ENCODE measurements at regions not wholly inside any gene's neighbourhood (a gene's known extent, or its start where the extent isn't known, plus 50 kb on each side); places are given as distances from the start of the nearest gene placed in this dataset.
"Not testable (repeated sequence)": the region's sequence is repeated elsewhere in the genome, so short reads cannot be mapped to it uniquely, and the experiment has no call there.

GRCh38 chr4:187493661-187494060, 501.9 kb upstream of the ZFP42 start:
- no peak overlapping the region for H3K9ac ChIP-seq (ENCODE audit: low read length)
- no peaks in the 10 kb centered on the region for H3K9me3 ChIP-seq (ENCODE audit: control insufficient read depth, low read length)
- no peaks in the 10 kb centered on the region for H3K27me3 ChIP-seq (ENCODE audit: control insufficient read depth, insufficient read depth, low read length)
- no peaks in the 10 kb centered on the region for H3K4me1 ChIP-seq (ENCODE audit: control insufficient read depth, insufficient read depth, low read length)
- H3K4me3 ChIP-seq (ENCODE audit: low read length) = no peak overlapping the region
- no peaks in the 10 kb centered on the region for H3K36me3 ChIP-seq (ENCODE audit: control insufficient read depth, insufficient read depth, low read length)

GRCh38 chr4:187499956-187500355, 495.6 kb upstream of the ZFP42 start:
- Histone ChIP-seq H3K27me3 (ENCODE audit: control insufficient read depth, insufficient read depth, low read length) (no peaks in the 10 kb centered on the region), H3K36me3 (ENCODE audit: control insufficient read depth, insufficient read depth, low read length) (no peaks in the 10 kb centered on the region), H3K9me3 (ENCODE audit: control insufficient read depth, low read length) (no peaks in the 10 kb centered on the region), H3K4me3 (ENCODE audit: low read length) (no peak overlapping the region), H3K4me1 (ENCODE audit: control insufficient read depth, insufficient read depth, low read length) (no peaks in the 10 kb centered on the region), H3K9ac (ENCODE audit: low read length) (no peak overlapping the region)

- no peak overlapping the region for H3K4me3 ChIP-seq (ENCODE audit: low read length)
- H3K9ac ChIP-seq (ENCODE audit: low read length) = no peak overlapping the region
- H3K9me3 ChIP-seq (ENCODE audit: control insufficient read depth, low read length) = no peaks in the 10 kb centered on the region
- H3K27me3 ChIP-seq (ENCODE audit: control insufficient read depth, insufficient read depth, low read length) = no peaks in the 10 kb centered on the region
- no peaks in the 10 kb centered on the region for H3K4me1 ChIP-seq (ENCODE audit: control insufficient read depth, insufficient read depth, low read length)
- no peaks in the 10 kb centered on the region for H3K36me3 ChIP-seq (ENCODE audit: control insufficient read depth, insufficient read depth, low read length)
Observed at GRCh38 chr4:187500796-187501195, 494.8 kb upstream of the ZFP42 start.

GRCh38 chr4:187501731-187502130, 493.8 kb upstream of the ZFP42 start:
- Histone ChIP-seq H3K9ac (ENCODE audit: low read length) (no peak overlapping the region), H3K36me3 (ENCODE audit: control insufficient read depth, insufficient read depth, low read length) (no peaks in the 10 kb centered on the region), H3K27me3 (ENCODE audit: control insufficient read depth, insufficient read depth, low read length) (no peaks in the 10 kb centered on the region), H3K9me3 (ENCODE audit: control insufficient read depth, low read length) (no peaks in the 10 kb centered on the region), H3K4me1 (ENCODE audit: control insufficient read depth, insufficient read depth, low read length) (no peaks in the 10 kb centered on the region), H3K4me3 (ENCODE audit: low read length) (no peak overlapping the region)

GRCh38 chr4:187504974-187505797, 490.4 kb upstream of the ZFP42 start:
- no peak overlapping the region for H3K9ac ChIP-seq (ENCODE audit: low read length)
- no peaks in the 10 kb centered on the region for H3K36me3 ChIP-seq (ENCODE audit: control insufficient read depth, insufficient read depth, low read length)
- H3K4me3 ChIP-seq (ENCODE audit: low read length) = no peak overlapping the region

GRCh38 chr4:187505798-187506141, 489.8 kb upstream of the ZFP42 start:
- not testable (repeated sequence) for H3K9ac ChIP-seq (ENCODE audit: low read length); H3K36me3 ChIP-seq (ENCODE audit: control insufficient read depth, insufficient read depth, low read length); H3K4me1 ChIP-seq (ENCODE audit: control insufficient read depth, insufficient read depth, low read length); H3K9me3 ChIP-seq (ENCODE audit: control insufficient read depth, low read length); H3K4me3 ChIP-seq (ENCODE audit: low read length); H3K27me3 ChIP-seq (ENCODE audit: control insufficient read depth, insufficient read depth, low read length)

More at GRCh38 chr4:187504974-187505797, 490.4 kb upstream of the ZFP42 start:
- no peaks in the 10 kb centered on the region for H3K27me3 ChIP-seq (ENCODE audit: control insufficient read depth, insufficient read depth, low read length)
- H3K4me1 ChIP-seq (ENCODE audit: control insufficient read depth, insufficient read depth, low read length) = no peaks in the 10 kb centered on the region
- H3K9me3 ChIP-seq (ENCODE audit: control insufficient read depth, low read length) = no peaks in the 10 kb centered on the region

- no peak overlapping the region for H3K4me3 ChIP-seq (ENCODE audit: low read length)
- no peaks in the 10 kb centered on the region for H3K36me3 ChIP-seq (ENCODE audit: control insufficient read depth, insufficient read depth, low read length)
- H3K9me3 ChIP-seq (ENCODE audit: control insufficient read depth, low read length) = no peaks in the 10 kb centered on the region
- no peaks in the 10 kb centered on the region for H3K27me3 ChIP-seq (ENCODE audit: control insufficient read depth, insufficient read depth, low read length)
- H3K9ac ChIP-seq (ENCODE audit: low read length) = no peak overlapping the region
- H3K4me1 ChIP-seq (ENCODE audit: control insufficient read depth, insufficient read depth, low read length) = no peaks in the 10 kb centered on the region
Observed at GRCh38 chr4:187516224-187516623, 479.3 kb upstream of the ZFP42 start.

GRCh38 chr4:187541666-187542065, 453.9 kb upstream of the ZFP42 start:
- Histone ChIP-seq H3K36me3 (ENCODE audit: control insufficient read depth, insufficient read depth, low read length) (no peaks in the 10 kb centered on the region), H3K27me3 (ENCODE audit: control insufficient read depth, insufficient read depth, low read length) (no peaks in the 10 kb centered on the region), H3K4me3 (ENCODE audit: low read length) (no peak overlapping the region), H3K4me1 (ENCODE audit: control insufficient read depth, insufficient read depth, low read length) (no peaks in the 10 kb centered on the region), H3K9ac (ENCODE audit: low read length) (no peak overlapping the region), H3K9me3 (ENCODE audit: control insufficient read depth, low read length) (no peaks in the 10 kb centered on the region)

GRCh38 chr4:187544461-187545053, 451.0 kb upstream of the ZFP42 start:
- Histone ChIP-seq H3K36me3 (ENCODE audit: control insufficient read depth, insufficient read depth, low read length) (no peaks in the 10 kb centered on the region), H3K4me3 (ENCODE audit: low read length) (no peak overlapping the region), H3K4me1 (ENCODE audit: control insufficient read depth, insufficient read depth, low read length) (no peaks in the 10 kb centered on the region), H3K27me3 (ENCODE audit: control insufficient read depth, insufficient read depth, low read length) (no peaks in the 10 kb centered on the region), H3K9ac (ENCODE audit: low read length) (no peak overlapping the region), H3K9me3 (ENCODE audit: control insufficient read depth, low read length) (no peaks in the 10 kb centered on the region)

- no peaks in the 10 kb centered on the region for H3K4me1 ChIP-seq (ENCODE audit: control insufficient read depth, insufficient read depth, low read length)
- H3K9me3 ChIP-seq (ENCODE audit: control insufficient read depth, low read length) = no peaks in the 10 kb centered on the region
- no peak overlapping the region for H3K4me3 ChIP-seq (ENCODE audit: low read length)
- no peaks in the 10 kb centered on the region for H3K36me3 ChIP-seq (ENCODE audit: control insufficient read depth, insufficient read depth, low read length)
- H3K27me3 ChIP-seq (ENCODE audit: control insufficient read depth, insufficient read depth, low read length) = no peaks in the 10 kb centered on the region
- no peak overlapping the region for H3K9ac ChIP-seq (ENCODE audit: low read length)
Observed at GRCh38 chr4:187547316-187547715, 448.3 kb upstream of the ZFP42 start.

- Histone ChIP-seq H3K9me3 (ENCODE audit: control insufficient read depth, low read length) (no peaks in the 10 kb centered on the region), H3K27me3 (ENCODE audit: control insufficient read depth, insufficient read depth, low read length) (no peaks in the 10 kb centered on the region), H3K9ac (ENCODE audit: low read length) (no peak overlapping the region), H3K36me3 (ENCODE audit: control insufficient read depth, insufficient read depth, low read length) (no peaks in the 10 kb centered on the region), H3K4me3 (ENCODE audit: low read length) (no peak overlapping the region), H3K4me1 (ENCODE audit: control insufficient read depth, insufficient read depth, low read length) (no peaks in the 10 kb centered on the region)
Observed at GRCh38 chr4:187550256-187550950, 445.2 kb upstream of the ZFP42 start.

- Histone ChIP-seq H3K27me3 (ENCODE audit: control insufficient read depth, insufficient read depth, low read length) (no peaks in the 10 kb centered on the region), H3K36me3 (ENCODE audit: control insufficient read depth, insufficient read depth, low read length) (no peaks in the 10 kb centered on the region), H3K9me3 (ENCODE audit: control insufficient read depth, low read length) (no peaks in the 10 kb centered on the region), H3K9ac (ENCODE audit: low read length) (no peak overlapping the region), H3K4me3 (ENCODE audit: low read length) (no peak overlapping the region), H3K4me1 (ENCODE audit: control insufficient read depth, insufficient read depth, low read length) (no peaks in the 10 kb centered on the region)
Observed at GRCh38 chr4:187552781-187553180, 442.8 kb upstream of the ZFP42 start.
